Naive B cell (primary cell): ENCODE measurements at regions not wholly inside any gene's neighbourhood (a gene's known extent, or its start where the extent isn't known, plus 50 kb on each side); places are given as distances from the start of the nearest gene placed in this dataset.
A peak's percentile ranks its signal among the peaks of the same experiment; 100 is the strongest.
"Not testable (repeated sequence)": the region's sequence is repeated elsewhere in the genome, so short reads cannot be mapped to it uniquely, and the experiment has no call there.

ENCODE experiments used
- ATAC-seq, 2 donors: fragments of 150-1000 bp; cut with Tn5 transposase; 2 replicates each; pipeline ENCODE4 v1.10.0; 2021; ENCODE audit warnings: low read depth in 2 of 2, mild to moderate bottlenecking in 2 of 2, moderate library complexity in 2 of 2
- DNase-seq: peaks from one replicate; pipeline ENCODE4 v3.0.0; 2022
- H3K27ac Mint-ChIP-seq, 6 donors: one replicate each; pipeline ENCODE4 v1.8.0; 2020 to 2022; ENCODE audit warnings: mild to moderate bottlenecking in 6 of 6, mixed read lengths in 6 of 6, moderate library complexity in 5 of 6, inconsistent platforms in 2 of 6
- H3K27me3 Mint-ChIP-seq, 3 donors: one replicate each; pipeline ENCODE4 v1.8.0; 2021 to 2022; ENCODE audit warnings: mixed read lengths in 3 of 3, mild to moderate bottlenecking in 1 of 3
- H3K36me3 Mint-ChIP-seq, 2 donors: one replicate each; pipeline ENCODE4 v1.8.0; 2020 to 2022; ENCODE audit warnings: mixed read lengths in 2 of 2, inconsistent platforms in 1 of 2, mild to moderate bottlenecking in 1 of 2
- H3K4me1 Mint-ChIP-seq, 3 donors: one replicate each; pipeline ENCODE4 v1.8.0; 2020 to 2022; ENCODE audit warnings: mixed read lengths in 3 of 3, inconsistent platforms in 1 of 3, mild to moderate bottlenecking in 1 of 3, moderate library complexity in 1 of 3
- H3K4me3 Mint-ChIP-seq, 8 donors: one replicate each; pipeline ENCODE4 v1.8.0; 2020 to 2022; ENCODE audit warnings: mild to moderate bottlenecking in 8 of 8, mixed read lengths in 8 of 8, moderate library complexity in 8 of 8, inconsistent platforms in 2 of 8
- H3K9me3 Mint-ChIP-seq, 7 donors: one replicate each; pipeline ENCODE4 v1.8.0; 2020 to 2022; ENCODE audit warnings: mixed read lengths in 7 of 7, mild to moderate bottlenecking in 5 of 7, inconsistent platforms in 2 of 7, moderate library complexity in 1 of 7

DNA sequence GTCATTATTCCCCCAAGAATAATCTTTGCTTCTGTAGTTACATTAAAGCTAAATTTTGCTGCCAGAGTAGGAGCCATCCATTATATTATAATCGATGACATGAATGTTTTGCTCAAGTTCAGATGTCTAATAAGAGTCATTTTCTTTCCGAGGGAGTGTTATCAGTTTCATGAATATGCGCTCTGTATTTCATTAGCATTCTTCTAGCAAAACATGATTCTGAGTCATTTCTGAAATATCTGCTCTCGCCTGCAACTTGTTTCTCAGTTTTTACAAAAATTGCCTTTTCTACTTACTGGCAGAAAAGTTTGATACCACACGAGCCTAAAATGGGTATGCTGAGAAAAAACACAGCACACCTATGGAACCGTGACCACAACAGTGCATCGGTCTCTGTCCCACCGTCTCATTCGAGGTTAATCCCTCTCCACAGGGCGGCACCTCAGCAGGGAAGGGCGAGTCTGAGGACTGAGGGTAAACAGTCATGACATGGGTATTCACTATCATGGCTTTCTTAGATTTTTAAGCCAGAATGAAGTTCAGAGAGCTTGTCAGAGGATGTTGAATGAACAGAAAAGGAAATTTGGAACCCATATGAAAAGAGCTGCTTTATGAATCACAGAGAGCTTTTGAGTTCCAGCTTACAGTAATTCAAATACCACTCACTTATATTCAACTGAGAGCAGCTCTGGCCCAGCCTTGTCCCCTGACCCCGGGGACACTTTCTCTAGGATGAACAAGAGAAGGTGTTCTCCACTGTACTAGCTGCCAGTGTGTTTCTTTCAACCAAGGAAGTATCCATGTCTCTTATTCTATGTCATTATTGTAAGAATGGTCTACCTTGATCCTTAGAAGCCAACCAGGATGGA lies 303.6 kb upstream of the PLGLB1 start:
- not testable (repeated sequence) for H3K36me3 Mint-ChIP-seq, H3K4me3 Mint-ChIP-seq, H3K9me3 Mint-ChIP-seq, DNase-seq, H3K4me1 Mint-ChIP-seq, ATAC-seq, H3K27ac Mint-ChIP-seq, H3K27me3 Mint-ChIP-seq

DNA sequence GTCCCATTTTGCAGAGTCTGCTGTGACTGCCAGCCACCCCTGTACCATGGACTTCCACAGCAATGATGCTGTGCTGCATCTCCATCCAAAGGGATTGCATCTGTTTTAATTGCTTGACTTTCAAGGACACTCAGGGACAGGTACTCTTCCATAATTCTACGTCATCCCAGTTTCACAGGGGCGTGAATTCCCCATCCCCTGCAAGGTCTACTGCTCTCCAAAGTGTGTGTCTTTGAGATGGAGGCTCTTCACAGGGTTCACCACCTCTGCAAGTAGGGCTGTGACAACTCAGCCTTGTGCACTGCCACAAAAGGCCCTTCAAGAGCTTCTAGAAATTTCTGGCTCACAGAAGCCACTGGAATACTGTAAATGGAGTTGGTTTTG lies 304.3 kb upstream of the PLGLB1 start:
- H3K9me3 Mint-ChIP-seq, H3K4me3 Mint-ChIP-seq, H3K36me3 Mint-ChIP-seq, H3K27me3 Mint-ChIP-seq, DNase-seq, ATAC-seq, H3K27ac Mint-ChIP-seq, H3K4me1 Mint-ChIP-seq: not testable (repeated sequence)

DNA sequence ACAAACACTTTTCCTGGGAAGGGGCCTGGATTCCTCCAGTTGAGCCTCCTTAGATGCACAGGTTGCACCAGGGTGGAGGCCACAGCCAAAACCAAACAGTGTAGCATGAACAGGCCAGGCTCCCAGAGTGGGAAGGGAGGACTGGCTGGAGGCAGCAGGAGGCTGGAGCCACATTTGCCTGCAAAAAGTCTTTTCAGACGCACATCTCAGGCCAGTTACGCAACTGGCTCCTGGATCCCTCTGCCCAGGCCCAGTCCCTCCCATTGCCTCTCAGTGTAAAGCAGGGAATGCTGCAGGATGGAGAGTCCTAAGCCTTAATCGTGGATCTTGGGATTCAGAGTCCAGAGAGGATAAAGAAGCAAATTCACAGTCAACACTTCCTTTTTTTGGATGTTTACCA lies 305.1 kb upstream of the PLGLB1 start:
- H3K36me3 Mint-ChIP-seq, H3K4me1 Mint-ChIP-seq, H3K27me3 Mint-ChIP-seq, H3K27ac Mint-ChIP-seq, ATAC-seq, DNase-seq, H3K4me3 Mint-ChIP-seq, H3K9me3 Mint-ChIP-seq: not testable (repeated sequence)

DNA sequence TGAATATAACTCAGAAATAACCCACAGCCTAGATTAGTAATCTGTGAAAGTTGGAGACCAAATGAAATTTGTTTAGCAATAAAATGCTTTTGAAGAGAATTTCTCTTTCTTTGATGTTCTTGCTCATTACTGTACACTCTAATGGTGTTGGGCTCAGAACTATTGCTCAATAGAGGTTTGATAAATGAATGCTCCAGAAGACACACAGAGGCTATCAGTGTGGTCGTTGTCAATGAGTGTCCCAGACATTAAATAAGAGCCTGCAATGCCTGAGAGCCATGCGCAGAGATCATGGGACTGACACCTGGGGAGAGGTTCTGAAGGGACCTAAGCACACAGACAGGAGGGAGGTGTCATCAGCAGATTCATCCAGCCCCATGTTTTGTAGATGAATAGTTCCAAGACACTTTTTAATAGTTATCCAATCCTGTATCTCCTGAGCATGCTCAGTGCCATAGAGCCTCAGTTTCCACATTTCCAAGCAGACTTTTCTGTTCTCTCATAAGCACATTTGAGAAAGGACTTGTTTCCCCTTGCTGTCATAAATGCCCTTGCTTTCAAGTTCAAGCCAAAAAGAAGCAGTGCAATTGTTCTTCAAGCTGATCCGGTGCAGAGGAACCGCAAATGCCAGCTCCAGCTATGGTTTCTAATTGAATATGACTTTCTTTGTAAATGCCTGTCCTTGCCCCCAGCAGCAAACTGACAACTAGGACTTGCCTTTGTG lies 306.2 kb upstream of the PLGLB1 start:
- DNase-seq, H3K9me3 Mint-ChIP-seq, H3K4me1 Mint-ChIP-seq, H3K4me3 Mint-ChIP-seq, H3K36me3 Mint-ChIP-seq, ATAC-seq, H3K27ac Mint-ChIP-seq, H3K27me3 Mint-ChIP-seq: not testable (repeated sequence)

DNA sequence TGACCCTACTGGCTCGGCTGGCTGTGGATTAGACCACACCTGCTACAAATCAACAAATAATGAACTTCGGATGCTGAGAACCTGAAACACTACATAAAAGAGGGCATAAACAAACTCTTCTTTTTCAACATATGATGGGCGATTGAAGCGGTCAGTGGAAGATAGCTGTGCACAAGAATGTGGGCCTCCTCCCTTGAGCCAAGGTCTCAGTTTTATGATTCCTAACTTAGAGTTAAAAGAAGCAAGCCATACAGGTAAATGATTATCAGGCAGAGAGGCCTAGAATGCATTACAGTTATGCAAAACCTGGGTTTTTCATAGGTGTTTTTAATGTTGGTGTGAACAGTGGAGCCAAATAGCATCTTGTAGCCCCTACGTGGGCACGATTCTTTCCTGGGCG lies 307.9 kb upstream of the PLGLB1 start:
- H3K4me3 Mint-ChIP-seq, H3K27me3 Mint-ChIP-seq, H3K4me1 Mint-ChIP-seq, H3K27ac Mint-ChIP-seq, H3K36me3 Mint-ChIP-seq, ATAC-seq, H3K9me3 Mint-ChIP-seq, DNase-seq: not testable (repeated sequence)

DNA sequence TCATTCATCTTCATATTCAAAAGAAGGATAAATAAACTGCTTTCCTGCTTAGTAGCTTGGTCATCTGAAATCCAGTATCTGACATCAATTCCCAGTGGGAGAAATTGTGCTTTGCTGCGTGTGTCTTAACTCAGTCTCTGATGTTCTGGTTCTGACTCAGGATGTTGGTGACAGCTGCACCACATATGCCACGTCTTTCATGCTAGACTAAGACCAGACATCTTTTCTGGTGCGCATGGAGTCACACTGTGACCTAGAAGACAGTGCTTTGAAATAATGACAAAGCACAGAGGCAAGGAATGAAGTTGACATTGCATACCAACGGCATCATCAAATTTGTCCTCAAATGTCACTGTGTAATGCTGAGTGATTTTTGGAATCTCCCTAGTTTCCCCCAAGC lies 308.8 kb upstream of the PLGLB1 start:
- H3K4me3 Mint-ChIP-seq = not testable (repeated sequence)

DNA sequence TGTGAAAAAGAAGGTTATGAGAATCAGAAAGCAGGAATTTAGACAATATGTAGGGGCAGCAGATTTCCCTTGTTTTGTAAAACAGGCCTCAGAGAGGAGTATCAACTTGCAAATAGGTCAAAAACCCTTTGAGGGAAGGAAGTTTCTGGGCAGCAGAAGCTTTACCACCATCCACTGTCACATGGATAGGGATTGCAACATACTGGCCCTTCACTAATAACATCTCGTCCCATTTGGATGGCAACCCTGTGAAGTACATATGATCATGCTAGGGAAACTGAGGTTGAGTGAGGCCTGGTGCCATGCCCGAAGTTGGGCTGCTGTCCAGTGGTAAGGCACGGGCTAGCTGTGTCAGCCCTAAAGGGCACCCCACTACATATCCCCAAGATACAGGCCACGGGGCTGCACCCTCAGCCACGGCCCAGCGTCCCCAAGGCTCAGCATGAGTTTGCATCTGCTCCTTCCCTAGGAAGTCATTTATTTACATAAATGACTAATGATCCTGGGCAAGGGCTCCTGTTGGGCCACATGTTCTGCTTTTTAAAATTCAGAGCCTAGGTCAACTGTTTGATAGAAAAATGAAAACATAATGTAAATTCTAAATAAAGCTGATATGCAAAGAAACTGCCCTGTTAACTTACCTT lies 310.4 kb upstream of the PLGLB1 start:
- H3K36me3 Mint-ChIP-seq, H3K4me3 Mint-ChIP-seq, H3K27me3 Mint-ChIP-seq, DNase-seq, H3K27ac Mint-ChIP-seq, H3K4me1 Mint-ChIP-seq, ATAC-seq, H3K9me3 Mint-ChIP-seq: not testable (repeated sequence)

More for the DNA sequence above, 308.8 kb upstream of the PLGLB1 start:
- not testable (repeated sequence) for H3K36me3 Mint-ChIP-seq, DNase-seq, ATAC-seq, H3K27ac Mint-ChIP-seq, H3K27me3 Mint-ChIP-seq, H3K4me1 Mint-ChIP-seq, H3K9me3 Mint-ChIP-seq

DNA sequence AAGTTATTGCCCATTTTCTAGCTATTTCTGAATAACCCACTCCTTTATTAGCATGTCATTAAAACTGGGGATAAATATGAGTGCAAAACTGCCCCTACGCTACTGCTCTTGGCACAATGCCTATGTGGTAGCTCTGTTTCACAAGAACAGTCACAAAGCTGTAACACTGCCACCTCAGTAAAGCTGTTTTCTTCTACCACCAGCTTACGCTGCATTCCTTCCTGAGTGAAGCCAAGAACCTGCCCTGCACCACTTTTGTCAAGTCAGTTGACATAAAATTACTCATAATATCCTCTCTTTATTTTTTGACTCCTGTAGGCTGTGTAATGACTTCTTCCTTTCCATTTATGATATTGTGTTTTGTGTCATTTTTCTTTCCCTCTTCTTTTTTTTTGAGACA lies 313.2 kb upstream of the PLGLB1 start:
- not testable (repeated sequence) for H3K9me3 Mint-ChIP-seq, H3K36me3 Mint-ChIP-seq, H3K4me3 Mint-ChIP-seq, H3K4me1 Mint-ChIP-seq, ATAC-seq, H3K27me3 Mint-ChIP-seq, H3K27ac Mint-ChIP-seq, DNase-seq

DNA sequence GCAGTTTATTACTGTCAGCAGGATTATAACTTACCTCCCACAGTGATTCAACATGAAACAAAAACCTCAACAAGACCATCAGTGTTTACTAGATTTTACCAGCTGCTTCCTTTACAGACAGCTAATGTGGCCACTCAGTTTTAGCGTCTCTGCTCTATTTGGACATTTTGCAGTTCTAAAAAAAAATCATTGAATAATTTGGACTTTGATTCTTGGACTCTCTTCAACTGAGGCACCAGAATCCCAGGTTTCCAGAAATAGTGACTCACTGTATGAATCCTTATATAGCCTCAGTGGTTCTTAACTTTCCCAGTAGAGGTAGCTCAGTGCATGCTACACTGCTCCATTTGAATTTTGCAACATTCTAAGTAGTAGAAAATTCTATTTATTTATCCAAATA lies 317.4 kb upstream of the PLGLB1 start:
- H3K4me1 Mint-ChIP-seq, H3K9me3 Mint-ChIP-seq, H3K27me3 Mint-ChIP-seq, DNase-seq, H3K36me3 Mint-ChIP-seq, H3K4me3 Mint-ChIP-seq, H3K27ac Mint-ChIP-seq, ATAC-seq: not testable (repeated sequence)

DNA sequence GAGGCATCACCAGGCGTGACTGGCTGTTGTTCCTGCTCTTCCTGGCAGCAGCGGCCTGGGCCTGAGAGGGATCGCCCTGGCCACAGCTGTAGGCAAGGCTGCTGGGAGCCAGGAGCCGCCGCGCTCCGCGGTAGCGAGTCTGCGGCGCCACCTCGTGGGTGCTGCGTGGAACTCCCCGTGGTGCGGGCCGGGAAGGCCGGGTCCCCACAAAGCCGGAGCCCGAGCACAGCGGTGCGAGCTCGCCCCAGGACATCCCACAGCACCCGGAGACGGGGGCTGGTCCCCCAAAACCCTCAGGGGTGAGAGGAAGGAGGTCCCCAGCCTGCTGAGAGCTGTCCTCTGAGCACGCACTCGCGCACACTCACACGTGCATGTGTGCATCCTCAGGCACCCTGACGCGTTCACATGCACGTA lies 320.0 kb upstream of the PLGLB1 start:
- not testable (repeated sequence) for H3K4me1 Mint-ChIP-seq, H3K4me3 Mint-ChIP-seq, ATAC-seq, H3K27ac Mint-ChIP-seq, H3K27me3 Mint-ChIP-seq, H3K36me3 Mint-ChIP-seq, H3K9me3 Mint-ChIP-seq
- DNase-seq = peak; percentile 3

DNA sequence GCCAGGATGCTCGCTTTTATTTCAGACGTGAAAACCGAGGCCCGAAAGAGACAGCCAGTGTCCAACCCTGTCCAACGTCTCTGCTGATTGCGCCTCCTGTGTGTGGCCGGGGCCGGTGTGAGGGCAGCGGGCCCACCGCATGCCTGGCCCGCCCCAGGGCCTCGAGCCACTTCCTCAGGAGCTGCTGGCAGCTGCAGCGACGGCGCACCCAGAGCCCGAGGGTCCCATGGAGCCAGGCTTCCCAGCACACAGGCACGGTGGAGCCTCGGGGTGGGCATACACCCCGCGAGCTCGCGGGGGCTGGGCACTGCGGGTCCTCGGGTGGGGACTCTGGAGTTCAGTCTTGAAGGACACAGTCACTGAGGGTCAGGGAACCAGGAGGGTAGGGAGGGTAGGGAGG lies 320.5 kb upstream of the PLGLB1 start:
- not testable (repeated sequence) for H3K4me3 Mint-ChIP-seq, H3K36me3 Mint-ChIP-seq, H3K27me3 Mint-ChIP-seq, H3K27ac Mint-ChIP-seq, DNase-seq, H3K4me1 Mint-ChIP-seq, ATAC-seq, H3K9me3 Mint-ChIP-seq

DNA sequence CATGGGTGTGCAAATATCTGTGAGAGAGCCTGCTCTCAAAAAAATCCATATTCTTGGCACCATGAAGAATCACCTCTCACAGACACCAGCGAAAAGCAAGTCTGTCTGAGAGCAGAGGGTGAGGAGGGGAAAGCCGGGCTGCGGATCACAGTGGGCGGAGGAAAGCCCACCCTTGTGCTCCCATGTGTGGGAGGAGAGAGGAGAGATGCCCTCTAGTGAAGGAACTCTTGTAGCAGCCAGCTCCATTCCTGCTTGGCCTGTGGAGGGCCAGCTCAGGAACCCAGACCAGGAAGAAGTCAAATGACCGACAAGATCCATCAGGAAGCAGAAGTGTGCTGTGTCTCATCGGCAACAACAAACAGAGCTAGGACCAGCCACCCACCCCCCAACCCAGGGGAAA lies 321.7 kb upstream of the PLGLB1 start:
- not testable (repeated sequence) for ATAC-seq, DNase-seq, H3K4me3 Mint-ChIP-seq, H3K27me3 Mint-ChIP-seq, H3K36me3 Mint-ChIP-seq, H3K27ac Mint-ChIP-seq, H3K9me3 Mint-ChIP-seq, H3K4me1 Mint-ChIP-seq

DNA sequence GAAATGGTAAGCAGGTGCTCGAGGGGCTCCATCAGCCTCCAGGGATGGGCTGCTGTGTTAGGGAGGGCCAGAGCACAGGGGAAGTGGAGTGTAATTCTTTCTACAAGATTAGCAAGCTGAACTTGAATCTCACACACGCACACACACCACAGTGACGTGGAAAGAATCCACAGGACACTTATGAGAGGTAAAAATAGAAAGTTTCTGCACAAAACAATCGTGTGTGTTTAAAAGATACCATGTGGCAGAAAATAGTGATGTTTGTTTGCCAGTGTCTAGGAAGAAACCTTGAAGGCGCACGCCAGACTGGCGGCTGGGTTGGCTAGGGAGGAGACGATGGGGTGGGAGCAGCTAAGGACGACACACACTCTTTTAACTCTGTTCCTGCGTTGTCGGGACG lies 323.6 kb upstream of the PLGLB1 start:
- H3K36me3 Mint-ChIP-seq, H3K9me3 Mint-ChIP-seq, H3K27ac Mint-ChIP-seq, DNase-seq, H3K4me1 Mint-ChIP-seq, H3K27me3 Mint-ChIP-seq, H3K4me3 Mint-ChIP-seq, ATAC-seq: not testable (repeated sequence)

DNA sequence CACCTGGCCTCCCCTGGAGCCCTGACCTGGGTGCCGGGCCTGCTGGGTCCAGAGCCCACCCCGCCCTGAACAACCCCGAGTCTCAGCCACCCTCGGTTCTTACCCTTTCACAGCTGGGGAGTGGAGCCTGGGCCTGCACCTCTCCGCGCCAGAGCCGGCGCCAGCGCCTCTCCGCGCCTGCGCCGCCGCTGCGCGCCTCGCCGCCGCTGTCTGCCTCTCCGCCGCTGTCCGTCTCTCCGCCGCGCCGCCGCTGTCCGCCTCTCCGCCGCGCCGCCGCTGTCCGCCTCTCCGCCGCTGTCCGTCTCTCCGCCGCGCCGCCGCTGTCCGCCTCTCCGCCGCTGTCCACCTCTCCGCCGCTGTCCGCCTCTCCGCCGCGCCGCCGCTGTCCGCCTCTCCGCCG lies 326.9 kb upstream of the PLGLB1 start:
- not testable (repeated sequence) for H3K36me3 Mint-ChIP-seq, H3K27me3 Mint-ChIP-seq, H3K27ac Mint-ChIP-seq, ATAC-seq, H3K9me3 Mint-ChIP-seq, DNase-seq, H3K4me1 Mint-ChIP-seq
- peak overlapping the region in 1 of 8 donors; percentile 75 for H3K4me3 Mint-ChIP-seq
